ENCODE measurements at regions not wholly inside any gene's neighbourhood (a gene's known extent, or its start where the extent isn't known, plus 50 kb on each side); places are given as distances from the start of the nearest gene placed in this dataset.

DNA sequence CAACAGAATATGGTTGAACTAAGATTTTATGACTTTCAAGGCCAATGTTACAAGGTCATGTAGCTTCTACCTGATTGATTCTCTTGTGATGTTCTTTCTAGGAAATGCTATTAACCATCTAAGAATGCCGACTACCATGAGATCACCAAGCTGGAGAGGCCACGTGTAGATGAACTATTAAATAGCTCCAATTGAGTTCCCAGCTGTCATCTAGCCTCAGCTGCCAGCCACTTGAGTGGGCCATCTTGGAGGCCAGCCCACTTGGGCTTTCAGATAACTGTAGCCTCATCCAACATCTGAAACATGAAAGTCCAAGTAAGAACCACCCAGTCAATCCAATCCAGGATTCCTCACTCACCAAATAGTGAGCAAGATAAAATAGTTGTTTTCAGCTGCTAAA is 376.9 kb upstream of the TMEFF2 start:
- TF ChIP-seq, protein P1, sequence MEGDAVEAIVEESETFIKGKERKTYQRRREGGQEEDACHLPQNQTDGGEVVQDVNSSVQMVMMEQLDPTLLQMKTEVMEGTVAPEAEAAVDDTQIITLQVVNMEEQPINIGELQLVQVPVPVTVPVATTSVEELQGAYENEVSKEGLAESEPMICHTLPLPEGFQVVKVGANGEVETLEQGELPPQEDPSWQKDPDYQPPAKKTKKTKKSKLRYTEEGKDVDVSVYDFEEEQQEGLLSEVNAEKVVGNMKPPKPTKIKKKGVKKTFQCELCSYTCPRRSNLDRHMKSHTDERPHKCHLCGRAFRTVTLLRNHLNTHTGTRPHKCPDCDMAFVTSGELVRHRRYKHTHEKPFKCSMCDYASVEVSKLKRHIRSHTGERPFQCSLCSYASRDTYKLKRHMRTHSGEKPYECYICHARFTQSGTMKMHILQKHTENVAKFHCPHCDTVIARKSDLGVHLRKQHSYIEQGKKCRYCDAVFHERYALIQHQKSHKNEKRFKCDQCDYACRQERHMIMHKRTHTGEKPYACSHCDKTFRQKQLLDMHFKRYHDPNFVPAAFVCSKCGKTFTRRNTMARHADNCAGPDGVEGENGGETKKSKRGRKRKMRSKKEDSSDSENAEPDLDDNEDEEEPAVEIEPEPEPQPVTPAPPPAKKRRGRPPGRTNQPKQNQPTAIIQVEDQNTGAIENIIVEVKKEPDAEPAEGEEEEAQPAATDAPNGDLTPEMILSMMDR (conservative IDR thresholded peaks at IDR 0.05; ENCODE audit: low read depth, low read length), result no peak
- no peak for TF ChIP-seq EZH2 (IDR thresholded peaks at IDR 0.05; ENCODE audit: low read length, unreplicated experiment)
